ENCODE measurements at regions not wholly inside any gene's neighbourhood (a gene's known extent, or its start where the extent isn't known, plus 50 kb on each side); places are given as distances from the start of the nearest gene placed in this dataset.
"Not testable (repeated sequence)": the region's sequence is repeated elsewhere in the genome, so short reads cannot be mapped to it uniquely, and the experiment has no call there.

GRCh38 chrX:114073926-114074325 is 510.0 kb upstream of the HTR2C start:
- in situ Hi-C loops (cut with HindIII; ENCODE audit: low pct_unique_long_range_greater_than_20kb, low sequenced_read_pairs), result no loop called here
- TF ChIP-seq JUND (IDR thresholded peaks at IDR 0.05; ENCODE audit: low read depth), result no peak

GRCh38 chrX:114071412-114071811 is 512.5 kb upstream of the HTR2C start:
- TF ChIP-seq JUND (IDR thresholded peaks at IDR 0.05; ENCODE audit: low read depth), result no peak
- no peak for DNase-seq (ENCODE audit: low read depth in 1 of 2, low spot score in 1 of 2)
- in situ Hi-C loops (cut with HindIII; ENCODE audit: low pct_unique_long_range_greater_than_20kb, low sequenced_read_pairs), result no loop called here

More at GRCh38 chrX:114073926-114074325, 510.0 kb upstream of the HTR2C start:
- DNase-seq (ENCODE audit: low read depth in 1 of 2, low spot score in 1 of 2), result no peak

- no peak for TF ChIP-seq JUND (IDR thresholded peaks at IDR 0.05; ENCODE audit: low read depth)
- in situ Hi-C loops (cut with HindIII; ENCODE audit: low pct_unique_long_range_greater_than_20kb, low sequenced_read_pairs), result no loop called here
- DNase-seq (ENCODE audit: low read depth in 1 of 2, low spot score in 1 of 2), result no peak
These were observed 518.2 kb upstream of the HTR2C start for GRCh38 chrX:114065577-114066223.

- DNase-seq (ENCODE audit: low read depth in 1 of 2, low spot score in 1 of 2), result no peak
- TF ChIP-seq JUND (IDR thresholded peaks at IDR 0.05; ENCODE audit: low read depth), result no peak
- in situ Hi-C loops (cut with HindIII; ENCODE audit: low pct_unique_long_range_greater_than_20kb, low sequenced_read_pairs), result no loop called here
These were observed 522.7 kb upstream of the HTR2C start for GRCh38 chrX:114061226-114061625.

- DNase-seq (ENCODE audit: low read depth in 1 of 2, low spot score in 1 of 2), result no peak
- in situ Hi-C loops (cut with HindIII; ENCODE audit: low pct_unique_long_range_greater_than_20kb, low sequenced_read_pairs), result no loop called here
- TF ChIP-seq JUND (IDR thresholded peaks at IDR 0.05; ENCODE audit: low read depth), result no peak
These were observed 524.9 kb upstream of the HTR2C start for GRCh38 chrX:114058988-114059418.

GRCh38 chrX:114057422-114057821 is 526.5 kb upstream of the HTR2C start:
- DNase-seq (ENCODE audit: low read depth in 1 of 2, low spot score in 1 of 2); in situ Hi-C loops (cut with HindIII; ENCODE audit: low pct_unique_long_range_greater_than_20kb, low sequenced_read_pairs): not testable (repeated sequence)

GRCh38 chrX:114051667-114052315 is 532.1 kb upstream of the HTR2C start:
- no peak for TF ChIP-seq JUND (IDR thresholded peaks at IDR 0.05; ENCODE audit: low read depth)
- in situ Hi-C loops (cut with HindIII; ENCODE audit: low pct_unique_long_range_greater_than_20kb, low sequenced_read_pairs), result no loop called here

GRCh38 chrX:114050075-114050796 is 533.6 kb upstream of the HTR2C start:
- in situ Hi-C loops (cut with HindIII; ENCODE audit: low pct_unique_long_range_greater_than_20kb, low sequenced_read_pairs), result no loop called here
- no peak for DNase-seq (ENCODE audit: low read depth in 1 of 2, low spot score in 1 of 2)
- no peak for TF ChIP-seq JUND (IDR thresholded peaks at IDR 0.05; ENCODE audit: low read depth)

More at GRCh38 chrX:114051667-114052315, 532.1 kb upstream of the HTR2C start:
- no peak for DNase-seq (ENCODE audit: low read depth in 1 of 2, low spot score in 1 of 2)

- DNase-seq (ENCODE audit: low read depth in 1 of 2, low spot score in 1 of 2), result no peak
- in situ Hi-C loops (cut with HindIII; ENCODE audit: low pct_unique_long_range_greater_than_20kb, low sequenced_read_pairs), result no loop called here
- no peak for TF ChIP-seq JUND (IDR thresholded peaks at IDR 0.05; ENCODE audit: low read depth)
These were observed 534.8 kb upstream of the HTR2C start for GRCh38 chrX:114049063-114049462.

- in situ Hi-C loops (cut with HindIII; ENCODE audit: low pct_unique_long_range_greater_than_20kb, low sequenced_read_pairs), result no loop called here
- DNase-seq (ENCODE audit: low read depth in 1 of 2, low spot score in 1 of 2), result no peak
- TF ChIP-seq JUND (IDR thresholded peaks at IDR 0.05; ENCODE audit: low read depth), result no peak
These were observed 536.3 kb upstream of the HTR2C start for GRCh38 chrX:114047558-114047957.

GRCh38 chrX:114046695-114047279 is 537.1 kb upstream of the HTR2C start:
- TF ChIP-seq JUND (IDR thresholded peaks at IDR 0.05; ENCODE audit: low read depth), result no peak
- in situ Hi-C loops (cut with HindIII; ENCODE audit: low pct_unique_long_range_greater_than_20kb, low sequenced_read_pairs), result no loop called here
- DNase-seq (ENCODE audit: low read depth in 1 of 2, low spot score in 1 of 2), result no peak

GRCh38 chrX:114041470-114041869 is 542.4 kb upstream of the HTR2C start:
- DNase-seq (ENCODE audit: low read depth in 1 of 2, low spot score in 1 of 2); in situ Hi-C loops (cut with HindIII; ENCODE audit: low pct_unique_long_range_greater_than_20kb, low sequenced_read_pairs): not testable (repeated sequence)

- in situ Hi-C loops (cut with HindIII; ENCODE audit: low pct_unique_long_range_greater_than_20kb, low sequenced_read_pairs); DNase-seq (ENCODE audit: low read depth in 1 of 2, low spot score in 1 of 2): not testable (repeated sequence)
These were observed 543.1 kb upstream of the HTR2C start for GRCh38 chrX:114040661-114041269.

- in situ Hi-C loops (cut with HindIII; ENCODE audit: low pct_unique_long_range_greater_than_20kb, low sequenced_read_pairs); DNase-seq (ENCODE audit: low read depth in 1 of 2, low spot score in 1 of 2): not testable (repeated sequence)
These were observed 543.8 kb upstream of the HTR2C start for GRCh38 chrX:114040111-114040510.

Data from T47D (cell line).